HG03103 (cell line): ENCODE measurements at regions not wholly inside any gene's neighbourhood (a gene's known extent, or its start where the extent isn't known, plus 50 kb on each side); places are given as distances from the start of the nearest gene placed in this dataset.
"Not testable (repeated sequence)": the region's sequence is repeated elsewhere in the genome, so short reads cannot be mapped to it uniquely, and the experiment has no call there.

Experiments
- ATAC-seq: cut with Tn5 transposase; IDR thresholded peaks from one replicate; pipeline ENCODE4 v1.9.1; 2021; ENCODE audit warnings: low read depth; ENCODE audit not compliant: unreplicated experiment

DNA sequence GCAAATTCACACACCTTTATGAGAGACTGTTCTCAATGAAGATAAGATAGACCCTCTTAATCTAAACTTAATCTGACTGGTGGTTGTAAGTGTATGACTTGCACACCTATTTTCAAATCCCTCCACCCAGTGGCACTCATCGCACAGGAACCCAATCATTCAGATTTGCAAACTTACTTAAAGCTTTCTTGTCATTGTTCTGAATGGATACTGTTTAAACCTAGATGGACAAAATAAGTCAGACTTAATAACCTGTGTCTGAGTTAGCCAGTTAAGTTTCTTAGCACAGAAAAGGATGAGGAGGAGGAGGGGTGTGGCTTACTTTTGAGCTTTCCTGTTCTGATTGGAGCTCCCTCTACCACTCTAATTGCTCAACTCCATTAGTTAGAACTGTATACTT lies 252.4 kb upstream of the CCNH start:
- no peak for ATAC-seq

DNA sequence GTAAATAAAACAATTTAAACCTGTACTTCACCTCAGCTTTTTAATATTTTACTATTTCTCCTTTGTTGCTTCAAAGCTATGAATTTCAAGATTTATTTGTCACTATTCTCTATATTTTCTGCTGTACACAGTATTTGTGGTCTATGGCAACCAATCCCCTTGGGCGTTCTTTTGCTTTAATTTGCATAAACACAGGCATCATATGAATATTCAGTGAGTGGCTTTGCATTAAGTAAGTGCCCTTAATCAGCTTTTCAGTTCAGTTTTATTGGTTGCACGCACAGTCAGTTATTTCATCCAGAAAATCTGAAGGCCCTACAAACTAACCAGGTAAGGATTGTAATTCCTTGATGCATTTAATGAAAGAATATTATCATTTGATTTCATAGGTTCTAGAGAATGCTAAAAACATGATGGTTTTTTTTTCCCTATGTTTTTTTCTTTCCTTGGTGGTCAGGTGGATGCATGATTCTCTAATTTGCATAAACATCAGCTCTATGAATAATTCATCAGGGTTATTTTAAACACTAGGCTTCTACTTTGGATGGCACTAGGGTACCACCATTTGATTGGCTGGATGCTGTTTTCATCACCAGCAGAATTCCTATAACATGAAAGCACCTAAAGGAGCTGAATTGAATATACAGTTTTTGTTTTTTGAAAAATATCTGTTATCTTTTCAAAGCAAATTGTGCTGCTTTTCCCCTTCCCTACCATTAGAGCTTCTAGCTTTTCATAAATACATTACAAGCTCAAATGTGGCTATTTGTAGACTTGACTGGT lies 249.2 kb upstream of the CCNH start:
- ATAC-seq: no peak

DNA sequence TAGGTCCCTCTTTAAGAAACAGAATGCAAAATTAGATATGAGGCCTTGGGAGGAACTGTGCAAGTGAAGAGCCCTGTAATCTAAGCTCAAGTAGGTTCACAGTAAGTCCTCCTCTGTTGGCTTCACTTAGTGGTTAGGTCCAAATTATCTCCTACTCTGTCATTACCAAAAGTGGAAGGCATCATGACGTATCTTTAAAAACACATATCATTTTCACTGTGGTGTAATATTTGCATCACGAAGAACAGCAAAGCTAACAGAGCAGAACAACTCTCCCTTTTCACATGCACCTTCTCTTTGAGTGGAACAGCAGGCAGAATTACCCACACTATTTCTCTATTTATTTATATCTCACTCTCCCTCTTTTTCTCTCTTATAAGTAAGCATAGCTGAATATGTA lies 240.5 kb upstream of the CCNH start:
- ATAC-seq: no peak

DNA sequence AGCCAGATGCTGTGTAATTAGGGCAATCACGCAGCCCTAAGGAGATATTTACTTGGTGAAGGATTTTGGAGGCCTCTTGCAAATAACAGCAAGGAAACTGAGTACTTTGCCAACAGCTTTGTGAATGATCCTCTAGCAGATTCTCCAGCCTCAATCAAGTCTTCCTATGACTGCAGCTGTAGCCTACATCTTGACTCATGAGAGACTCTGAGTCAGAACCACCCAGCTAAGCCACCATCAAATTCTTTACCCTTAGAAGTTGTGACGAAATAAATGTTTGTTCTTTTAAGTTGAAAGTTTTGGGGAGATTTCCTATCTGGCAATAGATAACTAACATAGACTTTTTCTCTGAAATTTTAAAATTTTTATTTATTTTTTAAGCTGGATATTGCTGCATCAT lies 237.6 kb upstream of the CCNH start:
- ATAC-seq: no peak

DNA sequence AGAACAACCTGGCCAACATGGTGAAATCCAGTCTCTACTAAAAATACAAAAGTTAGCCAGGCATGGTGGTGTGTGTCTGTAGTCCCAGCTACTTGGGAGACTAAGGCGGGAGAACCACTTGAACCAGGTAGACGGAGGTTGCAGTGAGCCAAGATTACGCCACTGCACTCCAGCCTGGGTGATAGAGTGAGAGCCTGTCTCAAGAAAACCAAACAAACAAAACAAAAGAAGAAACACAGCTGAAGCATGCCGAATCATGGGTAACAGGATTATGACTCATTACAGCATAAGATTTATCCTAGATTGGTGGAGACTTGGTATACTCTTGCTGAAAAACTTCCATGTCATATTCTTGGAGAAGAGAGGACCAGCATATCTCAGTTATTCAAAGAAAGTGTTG lies 236.7 kb upstream of the CCNH start:
- no peak for ATAC-seq

DNA sequence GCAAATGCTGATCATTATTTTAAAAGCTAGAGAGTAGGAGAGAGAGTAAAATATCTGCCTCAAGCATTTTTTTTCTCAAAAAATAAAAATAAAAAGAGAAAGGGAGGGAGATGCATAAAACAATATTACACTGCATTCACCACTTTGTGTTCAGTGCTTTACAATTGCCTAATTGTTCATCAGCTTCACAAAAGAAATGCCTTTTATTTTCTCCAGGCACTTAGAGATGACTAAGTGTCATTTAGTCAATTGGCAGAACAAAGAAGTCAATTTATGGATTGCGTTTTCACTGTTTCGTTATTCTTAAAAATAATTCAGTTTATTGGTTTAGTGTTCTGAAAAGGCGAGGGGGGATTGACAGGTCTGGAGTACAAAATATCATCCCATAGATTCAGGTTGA lies 232.5 kb upstream of the CCNH start:
- ATAC-seq: no peak

DNA sequence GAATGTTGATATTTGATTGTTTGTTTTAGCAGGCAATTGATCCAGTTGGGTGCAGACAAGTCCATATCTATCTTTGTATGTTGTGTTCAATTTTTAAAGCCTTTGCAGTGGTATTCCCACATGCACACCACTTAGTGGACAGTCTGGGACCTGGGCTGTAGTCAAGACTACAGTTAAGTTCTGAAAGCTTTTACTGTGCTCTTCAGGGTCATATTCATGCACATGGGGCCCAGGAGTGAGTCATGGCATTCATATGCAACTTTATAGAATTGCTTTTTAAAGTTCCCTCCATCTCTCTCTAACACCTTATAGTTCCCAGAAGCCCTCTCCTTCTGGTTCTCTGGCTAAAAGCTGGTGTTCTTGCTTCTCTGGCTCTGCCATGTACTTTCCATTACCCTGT lies 228.2 kb upstream of the CCNH start:
- ATAC-seq: no peak

DNA sequence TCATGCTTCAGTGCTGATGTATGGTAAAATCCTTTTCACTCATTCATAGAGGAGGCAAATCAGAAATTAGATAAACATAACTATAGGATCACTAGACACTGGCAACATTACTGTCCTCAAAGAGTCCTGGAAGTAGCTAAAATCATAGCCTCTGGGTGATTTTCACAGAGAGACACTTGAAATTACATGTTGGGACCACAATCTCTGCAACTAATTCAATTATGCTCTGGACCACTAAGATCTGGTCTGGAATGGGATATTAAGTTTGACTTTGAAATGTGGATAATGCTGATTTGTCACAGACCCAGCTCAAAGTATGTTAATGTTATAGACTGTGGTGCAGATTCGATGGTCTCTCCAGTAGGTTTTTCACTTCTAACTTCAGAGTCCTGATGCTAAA lies 214.6 kb upstream of the CCNH start:
- no peak for ATAC-seq

DNA sequence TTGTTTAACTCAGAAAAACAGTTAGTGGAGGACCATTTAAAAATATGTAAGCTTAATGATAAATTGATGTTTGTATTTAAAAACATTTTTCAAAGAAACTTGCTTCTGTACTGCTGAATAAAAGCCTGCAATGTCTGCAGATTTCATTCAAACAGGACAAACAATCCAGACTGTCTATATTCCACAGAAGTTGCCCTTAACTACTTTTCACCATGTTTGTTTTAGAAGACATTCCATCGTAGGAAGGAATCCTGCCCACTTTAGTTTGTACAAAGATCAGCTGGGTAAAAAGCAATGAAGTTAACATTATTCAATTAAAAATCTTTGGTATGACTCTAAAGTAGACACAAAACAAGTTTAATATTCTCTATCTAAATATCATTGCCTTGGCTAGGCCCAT lies 195.7 kb upstream of the CCNH start:
- no peak for ATAC-seq

DNA sequence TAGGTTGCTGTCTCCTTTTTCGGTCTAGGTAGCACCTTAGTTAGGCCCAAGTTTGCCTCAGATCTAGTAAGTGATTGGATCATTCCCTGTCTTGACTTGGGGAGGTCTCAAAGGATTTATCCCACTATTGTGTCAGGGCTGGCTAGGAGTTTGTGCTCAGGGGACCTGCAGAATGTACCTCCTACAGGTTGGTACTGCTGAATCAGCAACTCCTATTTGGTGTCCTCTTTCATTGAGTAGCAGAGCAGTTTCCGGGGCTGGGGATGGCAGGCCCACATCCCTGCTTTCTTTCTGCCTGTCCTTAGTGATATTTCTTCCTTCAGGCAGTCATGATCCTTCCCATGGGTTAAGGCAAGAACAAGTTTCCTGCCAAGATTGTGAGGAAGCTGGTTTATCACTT lies 192.9 kb upstream of the CCNH start:
- no peak for ATAC-seq

DNA sequence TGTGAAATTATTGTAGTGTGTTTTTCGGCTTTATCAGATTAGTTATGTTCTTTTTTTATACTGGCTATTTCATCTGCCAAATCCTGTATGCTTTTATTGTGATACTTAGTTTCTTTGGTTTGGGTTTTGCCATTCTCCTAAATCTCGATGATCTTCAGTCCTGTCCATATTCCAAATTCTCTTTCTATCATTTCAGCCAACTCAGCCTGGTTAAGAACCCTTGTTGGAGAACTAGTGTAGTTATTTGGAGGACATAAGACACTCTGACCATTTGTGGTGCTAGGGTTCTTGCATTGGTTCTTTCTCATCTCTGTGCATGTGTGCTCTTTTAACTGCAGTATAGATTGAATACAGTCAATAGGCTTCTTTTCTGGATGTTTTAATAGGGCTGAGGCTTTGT lies 187.0 kb upstream of the CCNH start:
- no peak for ATAC-seq

DNA sequence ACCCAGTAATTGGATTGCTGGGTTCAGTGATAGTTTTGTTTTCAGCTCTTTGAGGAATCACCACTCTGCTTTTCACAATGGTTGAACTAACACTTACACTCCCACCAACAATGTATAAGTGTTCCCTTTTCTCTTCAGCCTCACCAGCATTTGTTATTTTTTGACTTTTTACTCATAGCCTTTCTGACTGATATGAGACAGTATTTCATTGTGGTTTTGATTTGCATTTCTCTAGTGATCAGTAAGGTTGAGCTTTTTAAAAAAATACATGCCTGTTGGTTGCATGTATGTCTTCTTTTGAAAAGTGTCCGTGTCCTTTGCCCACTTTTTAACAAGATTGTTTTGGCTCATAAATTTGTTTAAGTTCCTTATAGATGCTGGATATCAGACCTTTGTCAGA lies 185.7 kb upstream of the CCNH start:
- no peak for ATAC-seq

DNA sequence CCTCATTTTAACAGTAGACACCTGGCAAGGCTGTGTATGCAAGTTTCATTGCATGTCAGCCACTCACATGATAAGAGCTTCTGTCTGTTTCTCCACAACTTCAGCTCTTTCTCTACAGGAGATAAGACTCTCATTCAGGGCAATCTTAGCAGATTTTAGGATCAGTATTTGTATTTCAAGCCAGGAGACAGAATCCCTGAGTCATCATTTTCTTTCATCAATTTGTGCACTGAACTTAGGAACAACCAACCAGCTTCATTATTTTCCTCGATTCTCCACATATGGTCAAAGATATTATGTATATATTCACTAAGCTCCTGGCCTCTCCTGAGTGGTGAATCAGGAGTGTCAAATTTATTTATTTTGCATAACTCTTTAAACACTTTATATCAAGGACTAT lies 181.8 kb upstream of the CCNH start:
- no peak for ATAC-seq

DNA sequence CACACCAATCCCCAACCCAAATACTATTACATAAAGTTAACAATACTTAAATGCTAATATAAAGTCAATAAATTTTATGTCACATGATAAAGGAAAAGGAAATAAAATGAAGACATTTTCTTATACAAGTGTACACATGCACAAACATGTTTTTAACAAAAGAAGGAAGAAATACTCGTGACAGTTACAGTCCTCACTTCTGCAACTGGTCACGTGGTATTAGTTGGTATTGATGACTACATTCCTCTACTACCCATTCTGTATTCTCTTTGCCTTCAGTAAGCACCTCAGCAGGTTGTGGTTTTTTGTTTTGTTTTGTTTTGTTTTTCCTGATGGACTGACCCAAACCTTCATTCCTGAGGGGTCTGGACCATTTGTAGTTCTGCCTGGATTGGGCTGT lies 176.9 kb upstream of the CCNH start:
- ATAC-seq: no peak

DNA sequence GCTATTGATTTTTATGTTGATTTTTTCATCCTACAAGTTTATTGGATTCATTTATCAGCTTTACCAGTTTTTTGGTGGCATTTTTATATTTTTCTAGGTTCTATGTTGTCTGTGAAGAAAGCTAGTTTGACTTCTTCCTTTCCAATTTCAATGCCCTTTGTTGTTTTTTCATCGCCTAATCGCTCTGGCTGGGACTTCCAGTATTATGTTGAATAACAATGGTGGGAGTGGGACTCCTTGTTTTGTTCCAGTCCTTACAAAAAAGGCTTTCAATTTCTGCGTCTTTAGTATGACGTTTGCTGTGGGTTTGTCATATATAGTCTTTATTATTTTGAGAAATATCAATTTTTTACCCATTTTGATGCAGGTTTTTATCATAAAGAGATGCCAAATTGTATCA lies 175.6 kb upstream of the CCNH start:
- no peak for ATAC-seq

DNA sequence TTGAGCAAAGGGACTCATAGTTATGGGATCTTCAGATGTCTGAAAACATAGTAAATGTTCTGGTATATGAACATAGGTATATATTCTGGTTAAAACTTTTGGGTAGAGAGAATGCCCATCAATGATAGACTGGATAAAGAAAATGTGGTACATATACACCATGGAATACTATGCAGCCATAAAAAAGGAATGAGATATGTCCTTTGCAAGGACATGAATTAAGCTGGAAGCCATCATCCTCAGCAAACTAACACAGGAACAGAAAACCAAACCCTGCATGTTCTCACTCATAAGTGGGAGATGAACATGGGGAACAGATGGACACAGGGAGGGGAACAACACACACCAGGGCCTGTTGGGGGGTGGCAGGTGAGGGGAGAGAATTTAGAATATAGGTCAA lies 171.0 kb upstream of the CCNH start:
- ATAC-seq: not testable (repeated sequence)

DNA sequence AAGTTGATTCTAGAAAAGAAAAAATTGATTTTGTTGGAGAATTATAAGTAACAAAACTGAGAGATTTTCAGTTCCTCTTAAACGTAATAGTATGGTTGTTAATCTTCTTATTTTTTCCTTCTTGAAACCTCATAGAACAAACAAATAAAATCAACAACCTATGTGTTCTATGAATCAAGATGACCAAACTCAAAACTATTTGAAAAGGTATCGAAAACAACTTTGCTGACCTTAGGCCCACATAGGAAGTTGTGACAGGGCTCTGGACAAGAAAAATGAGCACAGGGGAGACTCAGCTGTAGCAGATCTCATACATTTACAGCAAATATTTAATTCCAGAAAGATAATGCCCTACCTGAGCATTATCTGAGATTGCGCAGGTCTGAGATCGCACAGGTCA lies 169.4 kb upstream of the CCNH start:
- no peak for ATAC-seq

DNA sequence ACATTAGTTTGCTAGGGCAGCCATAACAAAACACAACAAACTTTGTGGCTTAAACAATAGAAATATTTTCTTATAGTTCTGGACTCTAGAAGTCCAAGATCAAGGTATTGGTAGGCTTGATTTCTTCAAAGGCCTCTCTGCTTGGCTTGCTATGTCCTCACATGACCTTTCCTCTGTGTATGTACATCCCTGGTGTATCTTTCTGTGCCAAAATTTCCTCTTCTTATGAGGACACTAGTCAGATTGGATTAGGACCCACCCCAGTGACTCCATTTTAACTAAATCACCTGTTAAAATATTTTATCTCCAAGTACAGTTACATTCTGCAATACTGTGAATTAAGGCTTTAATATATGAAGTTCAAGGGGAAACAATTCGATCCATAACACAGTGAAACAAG lies 168.9 kb upstream of the CCNH start:
- no peak for ATAC-seq

DNA sequence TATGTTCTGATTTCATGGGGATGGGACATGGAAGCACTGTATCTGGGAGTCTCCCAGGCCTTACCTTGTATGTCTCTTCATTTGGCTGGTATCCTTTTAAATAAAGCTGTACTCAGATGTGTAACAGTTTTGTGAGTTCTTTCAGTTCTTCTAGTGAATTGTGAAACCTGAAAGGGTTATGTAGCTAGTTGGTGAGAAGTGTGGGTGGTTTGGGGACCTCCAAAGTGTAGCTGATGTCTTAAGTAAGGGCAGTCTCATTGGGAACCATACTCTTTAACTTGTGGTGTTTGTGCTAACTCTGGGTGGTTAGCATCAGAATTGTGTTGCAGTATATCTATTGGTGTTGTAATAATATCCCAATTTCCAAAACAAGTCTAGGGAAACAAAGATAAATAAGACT lies 166.9 kb upstream of the CCNH start:
- ATAC-seq: no peak

DNA sequence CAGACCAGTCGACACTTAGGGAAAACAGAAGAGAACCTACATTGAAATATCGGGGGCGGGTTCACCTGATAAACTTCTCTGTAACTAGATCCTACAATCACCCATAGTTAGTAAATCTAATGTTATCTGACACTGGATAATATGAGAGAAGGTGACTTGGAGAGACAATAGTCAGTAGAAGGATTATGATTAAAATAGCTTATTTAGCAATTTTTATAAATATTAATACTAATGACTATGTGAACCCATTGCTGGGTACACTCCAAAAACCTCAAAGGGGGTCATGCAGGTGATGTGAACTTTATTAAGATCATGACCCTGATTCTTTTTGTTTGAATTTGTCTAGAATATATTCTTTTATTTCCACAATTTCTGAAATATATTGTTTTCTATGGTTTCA lies 164.1 kb upstream of the CCNH start:
- no peak for ATAC-seq

DNA sequence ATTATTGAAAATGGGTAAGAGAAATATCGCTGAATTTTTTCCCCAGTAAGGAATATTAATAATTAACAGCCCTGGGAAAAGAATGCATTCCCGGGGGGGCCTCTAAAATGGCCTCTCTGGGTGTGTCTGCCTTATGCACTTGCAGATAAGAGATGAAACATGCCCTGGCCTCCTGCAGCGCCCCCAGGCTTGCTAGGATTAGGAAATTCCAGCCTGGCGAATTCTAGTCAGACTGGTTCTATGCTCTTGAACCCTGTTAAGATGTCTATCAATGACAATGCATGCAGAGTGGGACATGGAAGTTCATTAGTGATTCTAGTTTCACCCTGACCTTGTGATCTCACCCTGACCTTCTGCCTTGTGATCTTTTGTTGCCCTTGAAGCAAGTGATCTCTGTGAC lies 163.6 kb upstream of the CCNH start:
- ATAC-seq: not testable (repeated sequence)

DNA sequence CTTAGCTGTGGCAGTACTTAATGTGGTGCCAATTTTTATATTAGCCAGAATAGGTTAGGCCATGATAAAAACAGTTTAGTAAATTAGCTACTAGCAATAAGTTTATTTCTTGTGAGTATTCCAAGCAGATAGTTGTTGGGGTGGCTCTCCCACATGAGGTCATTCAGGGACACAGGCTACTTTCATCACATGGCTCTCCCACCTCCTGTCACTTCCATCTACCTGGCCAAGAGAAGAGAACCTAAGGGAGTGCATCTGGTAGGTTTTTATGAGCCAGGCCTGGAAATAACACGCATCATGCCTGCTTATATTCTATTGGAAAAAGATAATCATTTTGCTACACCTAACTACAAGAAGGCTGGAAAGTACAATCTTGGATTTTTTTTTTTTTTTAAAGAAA lies 161.4 kb upstream of the CCNH start:
- ATAC-seq: no peak

DNA sequence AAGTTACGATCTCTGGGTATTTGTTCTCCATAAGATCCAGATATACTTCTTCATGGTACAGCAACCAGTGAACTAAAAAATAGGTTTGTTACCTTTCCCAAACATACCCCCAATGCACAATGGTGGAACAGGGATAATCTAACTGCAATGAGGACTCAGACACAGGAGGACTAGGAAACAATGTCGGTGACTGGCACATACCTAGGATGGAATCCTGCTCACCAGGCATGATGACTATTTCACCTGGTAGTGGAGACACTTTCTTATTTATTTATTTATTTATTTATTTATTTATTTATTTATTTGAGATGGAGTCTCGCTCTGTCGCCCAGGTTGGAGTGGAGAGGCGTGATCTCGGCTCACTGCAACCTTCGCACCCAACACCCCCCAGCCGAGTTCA lies 159.9 kb upstream of the CCNH start:
- ATAC-seq: no peak
